IMR-90 (cell line): ENCODE measurements at regions not wholly inside any gene's neighbourhood (a gene's known extent, or its start where the extent isn't known, plus 50 kb on each side); places are given as distances from the start of the nearest gene placed in this dataset.

Experiments used
- BHLHE40 ChIP-seq: fragments of 150-350 bp; IDR thresholded peaks from 2 replicates; pipeline ENCODE4 v1.6.1; 2016; ENCODE audit warnings: mild to moderate bottlenecking, low read depth, low read length
- CEBPB ChIP-seq: IDR thresholded peaks from 2 replicates; pipeline ENCODE4 v1.6.1; 2012; ENCODE audit warnings: low read depth, low read length, improper control_type of control experiment
- MXI1 ChIP-seq: IDR thresholded peaks from 2 replicates; pipeline ENCODE4 v1.6.1; 2012; ENCODE audit warnings: low read depth, mild to moderate bottlenecking, low read length, moderate library complexity, borderline replicate concordance
- NFE2L2 ChIP-seq: fragments of 150-350 bp; IDR thresholded peaks from 2 replicates; pipeline ENCODE4 v1.6.1; 2016; ENCODE audit warnings: low read depth, mild to moderate bottlenecking, low read length
- POLR2A ChIP-seq: IDR thresholded peaks from 2 replicates; pipeline ENCODE4 v1.6.1; 2012; ENCODE audit warnings: mild to moderate bottlenecking, low read depth, low read length
- RCOR1 ChIP-seq: IDR thresholded peaks from 2 replicates; pipeline ENCODE4 v1.6.1; 2012; ENCODE audit warnings: mild to moderate bottlenecking, low read length, improper control_type of control experiment; ENCODE audit not compliant: insufficient replicate concordance
- RFX5 ChIP-seq: IDR thresholded peaks from 2 replicates; pipeline ENCODE4 v1.8.0; 2012; ENCODE audit warnings: low read depth, mild to moderate bottlenecking, low read length, moderate library complexity
- SMC3 ChIP-seq: fragments of 150-350 bp; IDR thresholded peaks from 2 replicates; pipeline ENCODE4 v1.6.1; 2016; ENCODE audit warnings: low read depth, mild to moderate bottlenecking, antibody characterized with exemption, low read length, moderate library complexity
- TF ChIP-seq, protein P1 (sequence below): conservative IDR thresholded peaks from 2 replicates; pipeline ENCODE4 v1.5.1; 2012; ENCODE audit warnings: mild to moderate bottlenecking, low read depth, low read length, improper control_type of control experiment
- TF ChIP-seq, protein P2 (sequence below): fragments of 150-350 bp; IDR thresholded peaks from 2 replicates; pipeline ENCODE4 v1.6.1; 2017; ENCODE audit warnings: mild to moderate bottlenecking, antibody characterized with exemption, low read length, low read depth

DNA sequence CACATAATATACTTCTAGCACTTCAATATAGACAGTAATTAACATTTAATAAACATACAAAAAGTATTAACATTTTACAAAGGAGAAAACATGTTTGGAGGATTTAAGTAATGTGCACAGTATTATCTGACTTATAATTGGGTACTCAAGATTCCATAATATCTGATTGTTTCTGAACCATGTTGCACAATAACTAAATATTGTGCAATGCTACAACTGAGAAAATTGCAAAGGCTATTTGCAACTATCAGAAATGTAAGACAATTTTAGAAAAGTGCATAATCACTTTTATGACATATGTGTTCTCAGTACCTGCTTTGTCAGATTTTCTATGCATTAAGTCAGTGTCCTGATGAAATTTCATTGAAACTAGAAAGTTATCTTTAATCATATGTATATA lies 934.6 kb downstream of the SOCS6 start:
- TF ChIP-seq SMC3, result no peak
- TF ChIP-seq, protein P1, sequence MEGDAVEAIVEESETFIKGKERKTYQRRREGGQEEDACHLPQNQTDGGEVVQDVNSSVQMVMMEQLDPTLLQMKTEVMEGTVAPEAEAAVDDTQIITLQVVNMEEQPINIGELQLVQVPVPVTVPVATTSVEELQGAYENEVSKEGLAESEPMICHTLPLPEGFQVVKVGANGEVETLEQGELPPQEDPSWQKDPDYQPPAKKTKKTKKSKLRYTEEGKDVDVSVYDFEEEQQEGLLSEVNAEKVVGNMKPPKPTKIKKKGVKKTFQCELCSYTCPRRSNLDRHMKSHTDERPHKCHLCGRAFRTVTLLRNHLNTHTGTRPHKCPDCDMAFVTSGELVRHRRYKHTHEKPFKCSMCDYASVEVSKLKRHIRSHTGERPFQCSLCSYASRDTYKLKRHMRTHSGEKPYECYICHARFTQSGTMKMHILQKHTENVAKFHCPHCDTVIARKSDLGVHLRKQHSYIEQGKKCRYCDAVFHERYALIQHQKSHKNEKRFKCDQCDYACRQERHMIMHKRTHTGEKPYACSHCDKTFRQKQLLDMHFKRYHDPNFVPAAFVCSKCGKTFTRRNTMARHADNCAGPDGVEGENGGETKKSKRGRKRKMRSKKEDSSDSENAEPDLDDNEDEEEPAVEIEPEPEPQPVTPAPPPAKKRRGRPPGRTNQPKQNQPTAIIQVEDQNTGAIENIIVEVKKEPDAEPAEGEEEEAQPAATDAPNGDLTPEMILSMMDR, result no peak
- no peak for TF ChIP-seq POLR2A
- TF ChIP-seq, protein P2, sequence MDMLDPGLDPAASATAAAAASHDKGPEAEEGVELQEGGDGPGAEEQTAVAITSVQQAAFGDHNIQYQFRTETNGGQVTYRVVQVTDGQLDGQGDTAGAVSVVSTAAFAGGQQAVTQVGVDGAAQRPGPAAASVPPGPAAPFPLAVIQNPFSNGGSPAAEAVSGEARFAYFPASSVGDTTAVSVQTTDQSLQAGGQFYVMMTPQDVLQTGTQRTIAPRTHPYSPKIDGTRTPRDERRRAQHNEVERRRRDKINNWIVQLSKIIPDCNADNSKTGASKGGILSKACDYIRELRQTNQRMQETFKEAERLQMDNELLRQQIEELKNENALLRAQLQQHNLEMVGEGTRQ, result no peak
- TF ChIP-seq MXI1, result no peak
- no peak for TF ChIP-seq RFX5
- TF ChIP-seq NFE2L2, result no peak
- TF ChIP-seq CEBPB, result peak; percentile 83
- no peak for TF ChIP-seq BHLHE40
- no peak for TF ChIP-seq RCOR1
